Naive thymus-derived CD8-positive, alpha-beta T cell (primary cell): ENCODE measurements at regions not wholly inside any gene's neighbourhood (a gene's known extent, or its start where the extent isn't known, plus 50 kb on each side); places are given as distances from the start of the nearest gene placed in this dataset.

Experiments used
- ATAC-seq, 2 donors: fragments of 150-1000 bp; cut with Tn5 transposase in 1 of 2; sonication (Bioruptor Pico), chemical (Tn5 transposase) in 1 of 2; 1 replicate in 1 of 2; 2 replicates in 1 of 2; pipeline ENCODE4 v1.10.0; 2021; ENCODE audit warnings: mild to moderate bottlenecking in 2 of 2, moderate library complexity in 2 of 2
- POLR2A ChIA-PET: fragments of 350-600 bp; sonication (Branson Sonifier 250); formaldehyde crosslinking; loops from one replicate; lab custom pipeline; 2021; ENCODE audit warnings: antibody characterized with exemption; lab: Charles Lee
- DNase-seq, 10 donors: peaks; one replicate each; pipeline versions ENCODE4 v3.0.0 to v3.0.0-alpha.2; 2020 to 2022
- H3K27ac Mint-ChIP-seq, 10 donors: one replicate each; pipeline ENCODE4 v1.8.0; 2020 to 2022; ENCODE audit warnings: mild to moderate bottlenecking in 10 of 10, mixed read lengths in 10 of 10, moderate library complexity in 4 of 10, inconsistent platforms in 1 of 10
- H3K27me3 Mint-ChIP-seq, 5 donors: one replicate each; pipeline ENCODE4 v1.8.0; 2021 to 2022; ENCODE audit warnings: mixed read lengths in 5 of 5
- H3K36me3 Mint-ChIP-seq, 3 donors: one replicate each; pipeline ENCODE4 v1.8.0; 2020 to 2022; ENCODE audit warnings: mixed read lengths in 3 of 3, mild to moderate bottlenecking in 2 of 3, inconsistent platforms in 1 of 3
- H3K4me1 Mint-ChIP-seq, 4 donors: one replicate each; pipeline ENCODE4 v1.8.0; 2021 to 2022; ENCODE audit warnings: mixed read lengths in 4 of 4
- H3K4me3 Mint-ChIP-seq, 10 donors: one replicate each; pipeline ENCODE4 v1.8.0; 2020 to 2022; ENCODE audit warnings: mild to moderate bottlenecking in 10 of 10, mixed read lengths in 10 of 10, moderate library complexity in 6 of 10, inconsistent platforms in 1 of 10
- H3K9me3 Mint-ChIP-seq, 9 donors: one replicate each; pipeline ENCODE4 v1.8.0; 2020 to 2022; ENCODE audit warnings: mixed read lengths in 9 of 9, mild to moderate bottlenecking in 3 of 9, inconsistent platforms in 1 of 9, moderate library complexity in 1 of 9

GRCh38 chr13:78770601-78771000 lies 111.6 kb upstream of the OBI1 start:
- DNase-seq = no peak
- H3K4me1 Mint-ChIP-seq = no peaks in the 10 kb centered on the region

DNA sequence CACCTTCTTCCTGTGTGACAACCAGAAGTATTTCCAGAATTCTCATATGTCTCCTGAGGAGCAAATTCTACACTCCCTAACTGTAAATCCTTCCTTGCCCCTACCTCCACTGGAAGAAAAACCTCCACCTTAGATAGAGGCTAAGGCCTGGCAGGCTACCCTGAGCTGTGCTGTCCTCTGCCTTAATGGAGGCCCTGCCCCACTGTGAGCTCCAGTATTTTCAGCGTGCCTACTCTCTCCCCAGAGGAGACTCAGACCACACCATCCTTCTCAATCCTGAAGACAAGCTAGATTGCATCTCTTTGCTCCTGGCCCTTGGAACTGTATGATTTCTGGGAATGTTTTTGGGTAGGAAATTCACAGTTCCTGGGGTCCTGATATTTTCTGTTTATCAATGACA lies 110.0 kb upstream of the OBI1 start:
- POLR2A ChIA-PET = no interaction called here
- H3K27me3 Mint-ChIP-seq = peaks cover 4 to 25% (median 10%) of the 10 kb centered on the region in 5 donors
- no peaks in the 10 kb centered on the region for H3K9me3 Mint-ChIP-seq
- H3K4me1 Mint-ChIP-seq = no peaks in the 10 kb centered on the region
- DNase-seq (no peak), ATAC-seq (no peak)
- no peaks in the 10 kb centered on the region for H3K36me3 Mint-ChIP-seq
- no peak overlapping the region for H3K4me3 Mint-ChIP-seq
- H3K27ac Mint-ChIP-seq = no peak overlapping the region

More at GRCh38 chr13:78770601-78771000, 111.6 kb upstream of the OBI1 start:
- Mint-ChIP-seq H3K4me3 (no peak overlapping the region), H3K27me3 (peaks cover 4 to 17% (median 7%) of the 10 kb centered on the region in 5 donors), H3K36me3 (no peaks in the 10 kb centered on the region), H3K9me3 (no peaks in the 10 kb centered on the region), H3K27ac (no peak overlapping the region)
- POLR2A ChIA-PET = no interaction called here
- ATAC-seq = no peak

GRCh38 chr13:78764665-78765064 lies 105.7 kb upstream of the OBI1 start:
- DNase-seq = no peak
- Mint-ChIP-seq H3K27me3 (peaks cover 4 to 25% (median 7%) of the 10 kb centered on the region in 5 donors), H3K4me1 (no peaks in the 10 kb centered on the region), H3K4me3 (no peak overlapping the region), H3K9me3 (no peaks in the 10 kb centered on the region), H3K36me3 (no peaks in the 10 kb centered on the region), H3K27ac (no peak overlapping the region)
- POLR2A ChIA-PET = no interaction called here
- no peak for ATAC-seq

DNA sequence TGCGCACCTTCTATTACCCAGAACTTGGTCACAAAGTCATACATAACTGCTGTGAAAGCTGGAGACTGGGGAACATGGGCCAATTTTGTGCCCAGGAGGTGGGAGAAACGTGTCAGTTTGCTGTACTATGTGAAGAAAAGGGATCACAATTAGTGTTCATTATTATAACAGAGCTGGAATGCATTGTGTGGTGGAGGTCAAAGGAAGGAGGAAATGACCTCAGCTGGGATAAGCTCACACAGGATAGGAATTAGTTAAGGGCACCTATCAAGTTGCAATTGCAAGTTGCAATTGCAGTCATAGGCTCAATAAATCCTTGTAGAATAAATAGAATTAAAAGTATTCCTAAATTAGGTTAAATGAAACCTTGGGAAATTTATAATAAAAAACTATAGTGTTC lies 103.9 kb upstream of the OBI1 start:
- Mint-ChIP-seq H3K4me1 (no peaks in the 10 kb centered on the region), H3K9me3 (no peaks in the 10 kb centered on the region), H3K36me3 (no peaks in the 10 kb centered on the region), H3K4me3 (no peak overlapping the region), H3K27ac (no peak overlapping the region), H3K27me3 (peaks cover 4 to 26% (median 12%) of the 10 kb centered on the region in 5 donors)
- no peak for ATAC-seq
- POLR2A ChIA-PET = no interaction called here
- no peak for DNase-seq

DNA sequence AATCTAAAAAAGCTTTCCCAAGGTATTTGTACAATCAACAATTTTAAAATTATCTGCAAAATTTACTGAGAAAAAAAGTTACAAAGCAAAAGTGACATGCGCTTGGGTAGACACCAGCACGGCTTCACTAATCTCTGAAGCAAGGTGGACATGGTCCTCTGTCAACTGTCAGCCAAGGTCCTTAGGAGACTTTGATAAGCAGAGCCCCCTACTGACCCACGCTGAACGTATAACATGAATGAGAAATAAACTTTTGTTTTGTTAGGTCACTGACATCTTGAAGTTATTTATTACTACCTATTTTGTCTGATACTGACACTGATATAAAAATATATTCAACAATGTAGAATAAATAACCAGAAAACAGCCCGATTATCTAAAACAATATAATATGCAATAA lies 100.7 kb upstream of the OBI1 start:
- POLR2A ChIA-PET = no interaction called here
- Mint-ChIP-seq H3K4me3 (no peak overlapping the region), H3K27me3 (peaks cover 0 to 19% (median 11%) of the 10 kb centered on the region in 5 donors), H3K4me1 (no peaks in the 10 kb centered on the region), H3K36me3 (no peaks in the 10 kb centered on the region), H3K27ac (no peak overlapping the region), H3K9me3 (no peaks in the 10 kb centered on the region)
- DNase-seq = no peak
- ATAC-seq = no peak

GRCh38 chr13:78758549-78758948 lies 99.6 kb upstream of the OBI1 start:
- Mint-ChIP-seq H3K27ac (no peak overlapping the region), H3K9me3 (no peaks in the 10 kb centered on the region), H3K4me1 (no peaks in the 10 kb centered on the region), H3K36me3 (no peaks in the 10 kb centered on the region), H3K4me3 (no peak overlapping the region), H3K27me3 (peaks cover 4 to 22% (median 15%) of the 10 kb centered on the region in 5 donors)
- POLR2A ChIA-PET = no interaction called here
- no peak for ATAC-seq
- DNase-seq = no peak

- H3K27ac Mint-ChIP-seq = no peak overlapping the region
- no peak for DNase-seq
- POLR2A ChIA-PET = no interaction called here
- H3K27me3 Mint-ChIP-seq = peaks cover 5 to 32% (median 20%) of the 10 kb centered on the region in 5 donors
- no peaks in the 10 kb centered on the region for H3K4me1 Mint-ChIP-seq
- no peaks in the 10 kb centered on the region for H3K9me3 Mint-ChIP-seq
- no peaks in the 10 kb centered on the region for H3K36me3 Mint-ChIP-seq
- H3K4me3 Mint-ChIP-seq = no peak overlapping the region
- no peak for ATAC-seq
Observed at GRCh38 chr13:78753435-78753834, 94.5 kb upstream of the OBI1 start.

GRCh38 chr13:78750735-78751134 lies 91.8 kb upstream of the OBI1 start:
- H3K36me3 Mint-ChIP-seq = no peaks in the 10 kb centered on the region

DNA sequence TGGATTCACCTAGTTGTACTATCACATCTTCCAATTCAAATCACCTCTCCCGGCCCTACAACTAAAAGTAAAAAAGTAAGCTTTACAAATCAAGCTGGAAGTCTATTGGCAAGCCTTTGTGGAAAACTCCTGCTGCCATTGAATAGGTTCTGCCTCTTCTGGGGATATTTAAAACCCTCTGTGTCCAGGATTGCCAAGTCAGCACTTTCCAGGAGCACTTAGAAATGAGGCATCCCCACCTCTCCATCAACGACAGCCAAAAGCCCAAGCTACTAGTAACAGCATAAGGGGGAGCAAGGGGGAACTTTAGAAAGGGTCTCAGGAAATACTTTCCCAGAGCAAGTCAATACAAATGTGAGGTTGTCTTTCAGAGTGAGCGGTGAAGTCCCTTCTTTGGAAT lies 85.0 kb upstream of the OBI1 start:
- no peak for DNase-seq
- no peak for ATAC-seq
- H3K27me3 Mint-ChIP-seq = peaks cover 7 to 24% (median 8%) of the 10 kb centered on the region in 5 donors
- no peak overlapping the region for H3K27ac Mint-ChIP-seq
- H3K36me3 Mint-ChIP-seq = no peaks in the 10 kb centered on the region
- H3K4me1 Mint-ChIP-seq = no peaks in the 10 kb centered on the region
- H3K4me3 Mint-ChIP-seq = no peak overlapping the region
- POLR2A ChIA-PET = no interaction called here
- peaks cover 0 to 3% (median 0%) of the 10 kb centered on the region in 9 donors for H3K9me3 Mint-ChIP-seq

More at GRCh38 chr13:78750735-78751134, 91.8 kb upstream of the OBI1 start:
- no peak overlapping the region for H3K4me3 Mint-ChIP-seq
- H3K27ac Mint-ChIP-seq = no peak overlapping the region
- peaks cover 0 to 3% (median 0%) of the 10 kb centered on the region in 9 donors for H3K9me3 Mint-ChIP-seq
- DNase-seq (no peak), ATAC-seq (no peak)
- no peaks in the 10 kb centered on the region for H3K4me1 Mint-ChIP-seq
- POLR2A ChIA-PET = no interaction called here
- H3K27me3 Mint-ChIP-seq = peaks cover 5 to 25% (median 16%) of the 10 kb centered on the region in 5 donors

GRCh38 chr13:78742659-78743058 lies 83.7 kb upstream of the OBI1 start:
- H3K27me3 Mint-ChIP-seq = peaks cover 0 to 19% (median 8%) of the 10 kb centered on the region in 5 donors
- DNase-seq = no peak
- no peak for ATAC-seq

DNA sequence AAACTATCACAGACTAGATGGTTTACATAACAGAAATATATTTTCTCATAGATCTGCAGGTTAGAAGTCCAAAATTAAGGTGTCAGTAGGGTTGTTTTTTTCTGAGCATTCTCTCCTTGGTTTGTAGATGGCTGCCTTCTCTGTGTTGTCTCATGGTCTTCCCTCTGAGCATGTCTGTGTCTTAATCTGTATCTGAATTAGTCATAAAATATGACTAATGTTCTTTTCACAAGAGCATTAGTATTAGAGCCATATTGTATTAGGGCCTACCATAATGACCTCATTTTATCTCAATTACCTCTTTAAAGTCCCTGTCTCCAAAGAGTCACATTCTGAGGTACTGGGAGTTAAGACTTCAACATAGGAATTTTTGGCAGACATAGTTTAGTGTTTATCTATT lies 77.2 kb upstream of the OBI1 start:
- no peak overlapping the region for H3K27ac Mint-ChIP-seq
- no peak overlapping the region for H3K4me3 Mint-ChIP-seq
- peaks cover 3 to 19% (median 12%) of the 10 kb centered on the region in 5 donors for H3K27me3 Mint-ChIP-seq
- POLR2A ChIA-PET = no interaction called here
- no peaks in the 10 kb centered on the region for H3K4me1 Mint-ChIP-seq
- H3K36me3 Mint-ChIP-seq = no peaks in the 10 kb centered on the region
- no peak for ATAC-seq
- no peaks in the 10 kb centered on the region for H3K9me3 Mint-ChIP-seq
- DNase-seq = no peak

More at GRCh38 chr13:78742659-78743058, 83.7 kb upstream of the OBI1 start:
- Mint-ChIP-seq H3K4me3 (no peak overlapping the region), H3K27ac (no peak overlapping the region), H3K4me1 (no peaks in the 10 kb centered on the region), H3K36me3 (no peaks in the 10 kb centered on the region), H3K9me3 (peaks cover 0 to 2% (median 0%) of the 10 kb centered on the region in 9 donors)
- POLR2A ChIA-PET = no interaction called here

- no peak for ATAC-seq
Observed at GRCh38 chr13:78732445-78733017, 73.6 kb upstream of the OBI1 start.

GRCh38 chr13:78722700-78723099 lies 63.7 kb upstream of the OBI1 start:
- no peak for ATAC-seq
- POLR2A ChIA-PET = no interaction called here
- H3K27ac Mint-ChIP-seq = no peak overlapping the region
- H3K4me1 Mint-ChIP-seq = no peaks in the 10 kb centered on the region
- H3K9me3 Mint-ChIP-seq = peaks cover 0 to 5% (median 0%) of the 10 kb centered on the region in 9 donors
- DNase-seq = no peak
- peaks cover 0 to under 1% (median 0%) of the 10 kb centered on the region in 3 donors for H3K36me3 Mint-ChIP-seq
- H3K27me3 Mint-ChIP-seq = peaks cover 9 to 41% (median 11%) of the 10 kb centered on the region in 5 donors
- H3K4me3 Mint-ChIP-seq = no peak overlapping the region

More at GRCh38 chr13:78732445-78733017, 73.6 kb upstream of the OBI1 start:
- Mint-ChIP-seq H3K4me3 (no peak overlapping the region), H3K36me3 (peaks cover 0 to 4% (median 0%) of the 10 kb centered on the region in 3 donors), H3K27me3 (peaks cover 5 to 30% (median 14%) of the 10 kb centered on the region in 5 donors), H3K27ac (no peak overlapping the region), H3K4me1 (no peaks in the 10 kb centered on the region), H3K9me3 (peaks cover 0 to 3% (median 0%) of the 10 kb centered on the region in 9 donors)
- POLR2A ChIA-PET = no interaction called here
- DNase-seq = no peak

DNA sequence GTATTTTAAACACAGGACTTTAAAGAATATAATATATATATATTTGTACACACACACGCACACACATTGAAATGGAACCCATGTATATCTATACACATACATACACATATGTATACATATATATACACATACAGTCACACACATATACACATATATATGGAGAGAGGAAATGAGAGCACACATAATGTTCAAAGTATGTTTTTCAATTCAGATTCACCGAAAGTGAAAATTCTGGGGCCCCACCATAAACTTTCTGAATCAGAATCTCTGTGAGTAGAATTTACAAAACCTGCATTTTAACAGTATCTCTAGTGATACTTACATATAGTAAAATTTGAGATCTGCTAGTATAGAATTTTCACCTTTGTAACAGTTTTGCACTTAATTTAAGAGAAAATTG lies 60.4 kb upstream of the OBI1 start:
- DNase-seq (no peak), ATAC-seq (no peak)
- no peak overlapping the region for H3K4me3 Mint-ChIP-seq
- H3K36me3 Mint-ChIP-seq = no peaks in the 10 kb centered on the region
- peaks cover 0 to 2% (median 0%) of the 10 kb centered on the region in 9 donors for H3K9me3 Mint-ChIP-seq
- peaks cover 0 to 4% (median 2%) of the 10 kb centered on the region in 4 donors for H3K4me1 Mint-ChIP-seq
- POLR2A ChIA-PET = no interaction called here
- peaks cover 6 to 28% (median 10%) of the 10 kb centered on the region in 5 donors for H3K27me3 Mint-ChIP-seq
- H3K27ac Mint-ChIP-seq = no peak overlapping the region
